Activated CD8-positive, alpha-beta memory T cell treated with anti-CD3 and anti-CD28 coated beads, Interleukin-2, amount 10 ng/mL, durations not matched to agents 7 days and 5 days (primary cell): ENCODE measurements at regions not wholly inside any gene's neighbourhood (a gene's known extent, or its start where the extent isn't known, plus 50 kb on each side); places are given as distances from the start of the nearest gene placed in this dataset.

Experiments
- ATAC-seq: fragments of 150-1000 bp; cut with Tn5 transposase; one replicate; pipeline ENCODE4 v1.10.0; 2021; ENCODE audit warnings: moderate library complexity
- CTCF ChIA-PET: fragments of 350-600 bp; sonication (Branson Sonifier 250); formaldehyde crosslinking; loops from one replicate; lab custom pipeline; 2021; ENCODE audit warnings: antibody characterized with exemption; lab: Charles Lee
- DNase-seq: peaks from one replicate; pipeline ENCODE4 v3.0.0-alpha.2; 2020
- H3K27ac Mint-ChIP-seq: one replicate; pipeline ENCODE4 v1.8.0; 2021; ENCODE audit warnings: mild to moderate bottlenecking, mixed read lengths
- H3K27me3 Mint-ChIP-seq: one replicate; pipeline ENCODE4 v1.8.0; 2021; ENCODE audit warnings: mixed read lengths
- H3K36me3 Mint-ChIP-seq: one replicate; pipeline ENCODE4 v1.8.0; 2021; ENCODE audit warnings: mild to moderate bottlenecking, mixed read lengths
- H3K4me1 Mint-ChIP-seq: one replicate; pipeline ENCODE4 v1.8.0; 2021; ENCODE audit warnings: mixed read lengths
- H3K4me3 Mint-ChIP-seq: one replicate; pipeline ENCODE4 v1.8.0; 2021; ENCODE audit warnings: mild to moderate bottlenecking, moderate library complexity, mixed read lengths
- H3K9me3 Mint-ChIP-seq: one replicate; pipeline ENCODE4 v1.8.0; 2022; ENCODE audit warnings: low read depth, mixed read lengths

GRCh38 chr13:59099182-59099974, 1064.3 kb downstream of the DIAPH3 start:
- CTCF ChIA-PET, result no interaction called here
- Mint-ChIP-seq H3K27ac (no peak overlapping the region), H3K27me3 (no peaks in the 10 kb centered on the region), H3K4me1 (no peaks in the 10 kb centered on the region), H3K36me3 (no peaks in the 10 kb centered on the region), H3K4me3 (no peak overlapping the region), H3K9me3 (peaks cover 3% of the 10 kb centered on the region)
- no peak for DNase-seq
- no peak for ATAC-seq

GRCh38 chr13:59103004-59103768, 1060.5 kb downstream of the DIAPH3 start:
- Mint-ChIP-seq H3K27me3 (no peaks in the 10 kb centered on the region), H3K36me3 (no peaks in the 10 kb centered on the region), H3K4me3 (no peak overlapping the region), H3K9me3 (peaks cover 3% of the 10 kb centered on the region), H3K27ac (no peak overlapping the region), H3K4me1 (no peaks in the 10 kb centered on the region)
- DNase-seq (no peak), ATAC-seq (no peak)
- CTCF ChIA-PET, result no interaction called here

GRCh38 chr13:59111751-59112171, 1052.0 kb downstream of the DIAPH3 start:
- no peaks in the 10 kb centered on the region for H3K36me3 Mint-ChIP-seq
- H3K27me3 Mint-ChIP-seq, result no peaks in the 10 kb centered on the region

GRCh38 chr13:59112221-59112718, 1051.5 kb downstream of the DIAPH3 start:
- H3K9me3 Mint-ChIP-seq, result no peaks in the 10 kb centered on the region
- no peaks in the 10 kb centered on the region for H3K36me3 Mint-ChIP-seq
- CTCF ChIA-PET, result no interaction called here
- ATAC-seq (no peak), DNase-seq (no peak)
- no peak overlapping the region for H3K4me3 Mint-ChIP-seq
- H3K27me3 Mint-ChIP-seq, result no peaks in the 10 kb centered on the region
- H3K27ac Mint-ChIP-seq, result no peak overlapping the region
- no peaks in the 10 kb centered on the region for H3K4me1 Mint-ChIP-seq

More at GRCh38 chr13:59111751-59112171, 1052.0 kb downstream of the DIAPH3 start:
- H3K27ac Mint-ChIP-seq, result no peak overlapping the region
- ATAC-seq (no peak), DNase-seq (no peak)
- no peak overlapping the region for H3K4me3 Mint-ChIP-seq
- no peaks in the 10 kb centered on the region for H3K4me1 Mint-ChIP-seq
- H3K9me3 Mint-ChIP-seq, result no peaks in the 10 kb centered on the region
- CTCF ChIA-PET, result no interaction called here

- H3K4me3 Mint-ChIP-seq, result no peak overlapping the region
- no peak for DNase-seq
- H3K4me1 Mint-ChIP-seq, result no peaks in the 10 kb centered on the region
- no peaks in the 10 kb centered on the region for H3K36me3 Mint-ChIP-seq
- no peaks in the 10 kb centered on the region for H3K27me3 Mint-ChIP-seq
- ATAC-seq, result no peak
- H3K9me3 Mint-ChIP-seq, result peaks cover 2% of the 10 kb centered on the region
- CTCF ChIA-PET, result no interaction called here
- no peak overlapping the region for H3K27ac Mint-ChIP-seq
Measured at GRCh38 chr13:59119475-59119874, 1044.3 kb downstream of the DIAPH3 start.

- no peak for ATAC-seq
- no peak for DNase-seq
- Mint-ChIP-seq H3K4me1 (no peaks in the 10 kb centered on the region), H3K27ac (no peak overlapping the region), H3K27me3 (no peaks in the 10 kb centered on the region), H3K4me3 (no peak overlapping the region), H3K9me3 (peaks cover 2% of the 10 kb centered on the region), H3K36me3 (no peaks in the 10 kb centered on the region)
- CTCF ChIA-PET, result no interaction called here
Measured at GRCh38 chr13:59120297-59120843, 1043.4 kb downstream of the DIAPH3 start.

GRCh38 chr13:59121507-59121906, 1042.2 kb downstream of the DIAPH3 start:
- Mint-ChIP-seq H3K4me1 (no peaks in the 10 kb centered on the region), H3K4me3 (no peak overlapping the region), H3K27ac (no peak overlapping the region), H3K36me3 (no peaks in the 10 kb centered on the region), H3K9me3 (peaks cover 2% of the 10 kb centered on the region), H3K27me3 (no peaks in the 10 kb centered on the region)
- DNase-seq, result no peak
- CTCF ChIA-PET, result no interaction called here
- ATAC-seq, result no peak

- DNase-seq (no peak), ATAC-seq (no peak)
- H3K9me3 Mint-ChIP-seq, result peaks cover 6% of the 10 kb centered on the region
- CTCF ChIA-PET, result interaction anchor here (1.3 kb wide), 1 partner anchor 1502 kb away, joined by 3 read pairs; no protein-coding TSS in a partner anchor
- H3K4me1 Mint-ChIP-seq, result no peaks in the 10 kb centered on the region
- no peaks in the 10 kb centered on the region for H3K36me3 Mint-ChIP-seq
- no peaks in the 10 kb centered on the region for H3K27me3 Mint-ChIP-seq
- H3K4me3 Mint-ChIP-seq, result no peak overlapping the region
- no peak overlapping the region for H3K27ac Mint-ChIP-seq
Measured at GRCh38 chr13:59126474-59126873, 1037.3 kb downstream of the DIAPH3 start.

GRCh38 chr13:59133903-59134302, 1029.8 kb downstream of the DIAPH3 start:
- Mint-ChIP-seq H3K36me3 (no peaks in the 10 kb centered on the region), H3K9me3 (peaks cover 6% of the 10 kb centered on the region), H3K27me3 (no peaks in the 10 kb centered on the region), H3K4me3 (no peak overlapping the region), H3K4me1 (no peaks in the 10 kb centered on the region), H3K27ac (no peak overlapping the region)
- no peak for ATAC-seq
- CTCF ChIA-PET, result no interaction called here
- DNase-seq, result no peak

- Mint-ChIP-seq H3K4me3 (no peak overlapping the region), H3K9me3 (peaks cover 2% of the 10 kb centered on the region), H3K36me3 (no peaks in the 10 kb centered on the region), H3K27me3 (no peaks in the 10 kb centered on the region), H3K27ac (no peak overlapping the region), H3K4me1 (no peaks in the 10 kb centered on the region)
- ATAC-seq (no peak), DNase-seq (no peak)
- CTCF ChIA-PET, result no interaction called here
Measured at GRCh38 chr13:59144700-59145099, 1019.0 kb downstream of the DIAPH3 start.

- CTCF ChIA-PET, result no interaction called here
Measured at GRCh38 chr13:59145381-59145780, 1018.3 kb downstream of the DIAPH3 start.

GRCh38 chr13:59157181-59157580, 1006.5 kb downstream of the DIAPH3 start:
- Mint-ChIP-seq H3K36me3 (no peaks in the 10 kb centered on the region), H3K27ac (no peak overlapping the region), H3K4me1 (no peaks in the 10 kb centered on the region), H3K9me3 (peaks cover 3% of the 10 kb centered on the region), H3K27me3 (no peaks in the 10 kb centered on the region), H3K4me3 (no peak overlapping the region)
- ATAC-seq, result no peak
- CTCF ChIA-PET, result no interaction called here
- DNase-seq, result no peak

More at GRCh38 chr13:59145381-59145780, 1018.3 kb downstream of the DIAPH3 start:
- no peak for DNase-seq
- peaks cover 2% of the 10 kb centered on the region for H3K9me3 Mint-ChIP-seq
- H3K4me1 Mint-ChIP-seq, result no peaks in the 10 kb centered on the region
- ATAC-seq, result no peak
- H3K27me3 Mint-ChIP-seq, result no peaks in the 10 kb centered on the region
- H3K27ac Mint-ChIP-seq, result no peak overlapping the region
- no peaks in the 10 kb centered on the region for H3K36me3 Mint-ChIP-seq
- H3K4me3 Mint-ChIP-seq, result no peak overlapping the region

- H3K4me3 Mint-ChIP-seq, result no peak overlapping the region
- no peaks in the 10 kb centered on the region for H3K36me3 Mint-ChIP-seq
- H3K4me1 Mint-ChIP-seq, result no peaks in the 10 kb centered on the region
- H3K9me3 Mint-ChIP-seq, result no peaks in the 10 kb centered on the region
- H3K27me3 Mint-ChIP-seq, result no peaks in the 10 kb centered on the region
- CTCF ChIA-PET, result no interaction called here
- DNase-seq (no peak), ATAC-seq (no peak)
- no peak overlapping the region for H3K27ac Mint-ChIP-seq
Measured at GRCh38 chr13:59166174-59166573, 997.6 kb downstream of the DIAPH3 start.
